Activated CD4-positive, CD25-positive, alpha-beta regulatory T cell treated with anti-CD3 and anti-CD28 coated beads, Interleukin-2, amount 50 U/mL, for 24 hours (primary cell): ENCODE measurements at regions not wholly inside any gene's neighbourhood (a gene's known extent, or its start where the extent isn't known, plus 50 kb on each side); places are given as distances from the start of the nearest gene placed in this dataset.
"Not testable (repeated sequence)": the region's sequence is repeated elsewhere in the genome, so short reads cannot be mapped to it uniquely, and the experiment has no call there.

Experiments used
- ATAC-seq, 2 donors: fragments of 150-1000 bp; cut with Tn5 transposase; one replicate each; pipeline ENCODE4 v1.10.0; 2021; ENCODE audit warnings: mild to moderate bottlenecking in 1 of 2, moderate library complexity in 1 of 2

- ATAC-seq = no peak
Observed at GRCh38 chr10:28869606-28870201, 192.4 kb downstream of the BAMBI start.

- no peak for ATAC-seq
Observed at GRCh38 chr10:28871665-28872064, 194.3 kb downstream of the BAMBI start.

- no peak for ATAC-seq
Observed at GRCh38 chr10:28872587-28873165, 195.4 kb downstream of the BAMBI start.

- no peak for ATAC-seq
Observed at GRCh38 chr10:28873540-28873939, 196.2 kb downstream of the BAMBI start.

GRCh38 chr10:28874210-28874609 lies 196.9 kb downstream of the BAMBI start:
- ATAC-seq = no peak

GRCh38 chr10:28875549-28876081 lies 198.3 kb downstream of the BAMBI start:
- ATAC-seq = no peak

GRCh38 chr10:28878236-28878970 lies 201.1 kb downstream of the BAMBI start:
- no peak for ATAC-seq

- ATAC-seq = no peak
Observed at GRCh38 chr10:28879246-28879645, 201.9 kb downstream of the BAMBI start.

- ATAC-seq = no peak
Observed at GRCh38 chr10:28879875-28880682, 202.8 kb downstream of the BAMBI start.

GRCh38 chr10:28880683-28880950 lies 203.3 kb downstream of the BAMBI start:
- ATAC-seq = no peak

- no peak for ATAC-seq
Observed at GRCh38 chr10:28881171-28881882, 204.0 kb downstream of the BAMBI start.

GRCh38 chr10:28883741-28884423 lies 206.6 kb downstream of the BAMBI start:
- no peak for ATAC-seq

GRCh38 chr10:28890121-28890950 lies 213.0 kb downstream of the BAMBI start:
- no peak for ATAC-seq

- no peak for ATAC-seq
Observed at GRCh38 chr10:28891058-28891713, 213.9 kb downstream of the BAMBI start.

- ATAC-seq = no peak
Observed at GRCh38 chr10:28892818-28893547, 215.7 kb downstream of the BAMBI start.

GRCh38 chr10:28894146-28894545 lies 216.8 kb downstream of the BAMBI start:
- no peak for ATAC-seq

GRCh38 chr10:28895671-28896070 lies 218.3 kb downstream of the BAMBI start:
- ATAC-seq = not testable (repeated sequence)

- ATAC-seq = not testable (repeated sequence)
Observed at GRCh38 chr10:28896791-28897409, 219.6 kb downstream of the BAMBI start.
